EH (cell line): ENCODE measurements at regions not wholly inside any gene's neighbourhood (a gene's known extent, or its start where the extent isn't known, plus 50 kb on each side); places are given as distances from the start of the nearest gene placed in this dataset.
"Not testable (repeated sequence)": the region's sequence is repeated elsewhere in the genome, so short reads cannot be mapped to it uniquely, and the experiment has no call there.

Experiments
- DNase-seq: peaks from one replicate; pipeline ENCODE4 v3.0.0-alpha.2; 2015; ENCODE audit warnings: low read depth

GRCh38 chr13:79607895-79608294 lies 126.9 kb downstream of the NDFIP2 start:
- not testable (repeated sequence) for DNase-seq
